Activated CD4-positive, alpha-beta T cell treated with anti-CD3 and anti-CD28 coated beads, Interleukin-2, amount 10 ng/mL, durations not matched to agents 24 days and 14 days (primary cell): ENCODE measurements at regions not wholly inside any gene's neighbourhood (a gene's known extent, or its start where the extent isn't known, plus 50 kb on each side); places are given as distances from the start of the nearest gene placed in this dataset.

ENCODE experiments used
- DNase-seq: peaks from one replicate; pipeline ENCODE4 v3.0.0; 2022
- H3K27ac Mint-ChIP-seq: one replicate; pipeline ENCODE4 v1.8.0; 2022; ENCODE audit warnings: mild to moderate bottlenecking, mixed read lengths
- H3K27me3 Mint-ChIP-seq: one replicate; pipeline ENCODE4 v1.8.0; 2022; ENCODE audit warnings: mixed read lengths
- H3K36me3 Mint-ChIP-seq: one replicate; pipeline ENCODE4 v1.8.0; 2022; ENCODE audit warnings: low read depth, mild to moderate bottlenecking, mixed read lengths
- H3K4me1 Mint-ChIP-seq: one replicate; pipeline ENCODE4 v1.8.0; 2021; ENCODE audit warnings: mixed read lengths
- H3K4me3 Mint-ChIP-seq: one replicate; pipeline ENCODE4 v1.8.0; 2022; ENCODE audit warnings: mild to moderate bottlenecking, moderate library complexity, mixed read lengths
- H3K9me3 Mint-ChIP-seq: one replicate; pipeline ENCODE4 v1.8.0; 2021; ENCODE audit warnings: mixed read lengths
- intact Hi-C: fragments of 100-400 bp; cut with micrococcal nuclease; formaldehyde crosslinking; loops from one replicate; pipeline ENCODE4 v1.15.1; 2023

GRCh38 chr15:66999046-66999968 is 66.1 kb upstream of the SMAD3 start:
- no peak overlapping the region for H3K4me3 Mint-ChIP-seq
- no peak for DNase-seq
- H3K36me3 Mint-ChIP-seq: peaks cover 1% of the 10 kb centered on the region
- H3K27me3 Mint-ChIP-seq: peaks cover 8% of the 10 kb centered on the region
- H3K27ac Mint-ChIP-seq: no peak overlapping the region
- H3K4me1 Mint-ChIP-seq: no peaks in the 10 kb centered on the region
- peaks cover 4% of the 10 kb centered on the region for H3K9me3 Mint-ChIP-seq
- intact Hi-C loops: no loop called here

GRCh38 chr15:67000896-67001295 is 64.5 kb upstream of the SMAD3 start:
- Mint-ChIP-seq H3K27ac (no peak overlapping the region), H3K9me3 (peaks cover 4% of the 10 kb centered on the region), H3K27me3 (peaks cover 8% of the 10 kb centered on the region)

GRCh38 chr15:67002368-67002767 is 63.0 kb upstream of the SMAD3 start:
- H3K27me3 Mint-ChIP-seq: peaks cover 8% of the 10 kb centered on the region
- DNase-seq: no peak
- intact Hi-C loops: no loop called here
- no peaks in the 10 kb centered on the region for H3K4me1 Mint-ChIP-seq
- H3K4me3 Mint-ChIP-seq: no peak overlapping the region
- no peak overlapping the region for H3K27ac Mint-ChIP-seq
- peaks cover 1% of the 10 kb centered on the region for H3K36me3 Mint-ChIP-seq
- H3K9me3 Mint-ChIP-seq: peaks cover 4% of the 10 kb centered on the region

More at GRCh38 chr15:67000896-67001295, 64.5 kb upstream of the SMAD3 start:
- no peaks in the 10 kb centered on the region for H3K4me1 Mint-ChIP-seq
- intact Hi-C loops: no loop called here
- peaks cover 1% of the 10 kb centered on the region for H3K36me3 Mint-ChIP-seq
- no peak for DNase-seq
- no peak overlapping the region for H3K4me3 Mint-ChIP-seq

- intact Hi-C loops: no loop called here
- peaks cover 8% of the 10 kb centered on the region for H3K27me3 Mint-ChIP-seq
- no peak for DNase-seq
- H3K27ac Mint-ChIP-seq: no peak overlapping the region
- H3K9me3 Mint-ChIP-seq: no peaks in the 10 kb centered on the region
- peaks cover 1% of the 10 kb centered on the region for H3K36me3 Mint-ChIP-seq
- no peaks in the 10 kb centered on the region for H3K4me1 Mint-ChIP-seq
- H3K4me3 Mint-ChIP-seq: no peak overlapping the region
Measured at GRCh38 chr15:67003586-67003985, 61.8 kb upstream of the SMAD3 start.

- H3K4me1 Mint-ChIP-seq: no peaks in the 10 kb centered on the region
- no peak for DNase-seq
Measured at GRCh38 chr15:67004142-67004541, 61.3 kb upstream of the SMAD3 start.

GRCh38 chr15:67005294-67005996 is 60.0 kb upstream of the SMAD3 start:
- Mint-ChIP-seq H3K27ac (no peak overlapping the region), H3K36me3 (no peaks in the 10 kb centered on the region), H3K4me3 (no peak overlapping the region), H3K9me3 (no peaks in the 10 kb centered on the region), H3K4me1 (peaks cover 5% of the 10 kb centered on the region), H3K27me3 (peaks cover 9% of the 10 kb centered on the region)
- DNase-seq: no peak
- intact Hi-C loops: no loop called here

More at GRCh38 chr15:67004142-67004541, 61.3 kb upstream of the SMAD3 start:
- intact Hi-C loops: no loop called here
- peaks cover 1% of the 10 kb centered on the region for H3K36me3 Mint-ChIP-seq
- peaks cover 8% of the 10 kb centered on the region for H3K27me3 Mint-ChIP-seq
- no peak overlapping the region for H3K27ac Mint-ChIP-seq
- H3K9me3 Mint-ChIP-seq: no peaks in the 10 kb centered on the region
- H3K4me3 Mint-ChIP-seq: no peak overlapping the region

- no peaks in the 10 kb centered on the region for H3K36me3 Mint-ChIP-seq
- no peaks in the 10 kb centered on the region for H3K9me3 Mint-ChIP-seq
- no peak overlapping the region for H3K4me3 Mint-ChIP-seq
- intact Hi-C loops: no loop called here
- DNase-seq: no peak
- peaks cover 5% of the 10 kb centered on the region for H3K4me1 Mint-ChIP-seq
- peaks cover 2% of the 10 kb centered on the region for H3K27me3 Mint-ChIP-seq
- H3K27ac Mint-ChIP-seq: no peak overlapping the region
Measured at GRCh38 chr15:67006083-67007065, 59.0 kb upstream of the SMAD3 start.

- intact Hi-C loops: no loop called here
- peaks cover 5% of the 10 kb centered on the region for H3K4me1 Mint-ChIP-seq
- H3K4me3 Mint-ChIP-seq: no peak overlapping the region
- no peaks in the 10 kb centered on the region for H3K36me3 Mint-ChIP-seq
- DNase-seq: no peak
- H3K9me3 Mint-ChIP-seq: no peaks in the 10 kb centered on the region
- H3K27me3 Mint-ChIP-seq: peaks cover 2% of the 10 kb centered on the region
- no peak overlapping the region for H3K27ac Mint-ChIP-seq
Measured at GRCh38 chr15:67009576-67010569, 55.5 kb upstream of the SMAD3 start.

- no peaks in the 10 kb centered on the region for H3K9me3 Mint-ChIP-seq
- no peak overlapping the region for H3K27ac Mint-ChIP-seq
- H3K4me1 Mint-ChIP-seq: peaks cover 5% of the 10 kb centered on the region
- no peak overlapping the region for H3K4me3 Mint-ChIP-seq
- DNase-seq: no peak
- peaks cover 2% of the 10 kb centered on the region for H3K27me3 Mint-ChIP-seq
- no peaks in the 10 kb centered on the region for H3K36me3 Mint-ChIP-seq
- intact Hi-C loops: no loop called here
Measured at GRCh38 chr15:67010898-67011616, 54.3 kb upstream of the SMAD3 start.

- H3K4me1 Mint-ChIP-seq: peaks cover 5% of the 10 kb centered on the region
- no peak overlapping the region for H3K27ac Mint-ChIP-seq
- DNase-seq: no peak
- intact Hi-C loops: no loop called here
- H3K9me3 Mint-ChIP-seq: no peaks in the 10 kb centered on the region
- H3K36me3 Mint-ChIP-seq: no peaks in the 10 kb centered on the region
- H3K27me3 Mint-ChIP-seq: peaks cover 2% of the 10 kb centered on the region
- H3K4me3 Mint-ChIP-seq: no peak overlapping the region
Measured at GRCh38 chr15:67011617-67012005, 53.8 kb upstream of the SMAD3 start.

GRCh38 chr15:67013696-67014095 is 51.7 kb upstream of the SMAD3 start:
- peaks cover 2% of the 10 kb centered on the region for H3K27me3 Mint-ChIP-seq
- intact Hi-C loops: no loop called here
- no peak overlapping the region for H3K4me3 Mint-ChIP-seq
- no peaks in the 10 kb centered on the region for H3K36me3 Mint-ChIP-seq
- H3K27ac Mint-ChIP-seq: no peak overlapping the region
- no peak for DNase-seq
- H3K4me1 Mint-ChIP-seq: peaks cover 13% of the 10 kb centered on the region
- no peaks in the 10 kb centered on the region for H3K9me3 Mint-ChIP-seq
